ENCODE measurements at regions not wholly inside any gene's neighbourhood (a gene's known extent, or its start where the extent isn't known, plus 50 kb on each side); places are given as distances from the start of the nearest gene placed in this dataset.

DNA sequence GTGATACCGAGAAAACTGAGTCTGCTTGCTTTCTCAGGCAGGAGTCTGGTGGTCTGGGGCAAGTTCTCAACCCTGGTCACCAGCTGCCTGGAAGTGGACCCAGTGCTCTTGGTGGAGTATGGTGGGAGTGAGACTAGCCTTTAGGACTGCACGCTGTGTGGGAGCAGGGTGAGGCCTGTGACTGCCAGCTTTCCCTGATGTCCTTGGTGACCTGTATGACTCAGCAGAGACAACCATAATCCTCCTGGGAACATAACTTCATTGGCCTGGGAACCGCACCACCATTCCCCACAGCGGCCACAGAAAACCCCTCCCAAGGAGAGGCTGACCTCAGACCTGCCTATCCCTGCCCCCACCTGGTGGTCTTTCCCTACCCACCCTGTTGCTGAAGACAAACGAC lies 139.5 kb upstream of the CHRM2 start:
- no peak for ATAC-seq
- H3K9me3 ChIP-seq (ENCODE audit: control insufficient read depth, insufficient read depth, low read depth, low read length), result no peaks in the 10 kb centered on the region
- no peak overlapping the region for H3K4me3 ChIP-seq (ENCODE audit: low read depth in 2 of 2, low read length in 2 of 2)
- intact Hi-C loops (cut with micrococcal nuclease; ENCODE audit: unreplicated experiment), result no loop called here
- H3K4me1 ChIP-seq (ENCODE audit: control insufficient read depth, insufficient read depth, low read length), result no peaks in the 10 kb centered on the region
- no peaks in the 10 kb centered on the region for H3K27me3 ChIP-seq (ENCODE audit: control insufficient read depth, insufficient read depth, low read length)
- CTCF ChIA-PET, result no interaction called here
- H3K27ac ChIP-seq (ENCODE audit: low read length), result no peak overlapping the region
- POLR2A ChIA-PET, result no interaction called here
- TF ChIP-seq SIN3A (IDR thresholded peaks at IDR 0.05; ENCODE audit: borderline replicate concordance, insufficient read depth, low read depth, low read length), result no peak
- no TSS peak for BruUV-seq (replicated peaks)
- no peaks in the 10 kb centered on the region for H3K36me3 ChIP-seq (ENCODE audit: control insufficient read depth, insufficient read depth, low read length)
- no peak for DNase-seq (ENCODE audit: low read depth, low spot score)
- in situ Hi-C loops (cut with HindIII; ENCODE audit: low pct_unique_long_range_greater_than_20kb, low sequenced_read_pairs), result no loop called here

DNA sequence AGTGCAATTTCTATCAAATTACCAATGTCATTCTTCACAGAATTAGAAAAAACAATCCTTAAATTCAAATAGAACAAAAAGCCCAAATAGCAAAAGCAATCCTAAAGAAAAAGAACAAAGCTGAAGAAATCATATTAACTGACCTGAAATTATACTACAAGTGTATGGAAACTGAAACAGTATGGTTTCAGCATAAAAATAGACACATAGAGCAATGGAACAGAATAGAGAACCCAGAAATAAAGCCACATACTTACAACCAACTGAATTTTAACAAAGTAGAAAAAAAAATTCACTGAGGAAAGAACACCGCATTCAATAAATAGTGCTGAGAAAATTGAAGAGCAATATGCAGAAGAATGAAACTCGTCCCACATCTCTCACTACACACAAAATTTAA lies 142.0 kb upstream of the CHRM2 start:
- H3K9me3 ChIP-seq (ENCODE audit: control insufficient read depth, insufficient read depth, low read depth, low read length), result no peaks in the 10 kb centered on the region
- H3K27me3 ChIP-seq (ENCODE audit: control insufficient read depth, insufficient read depth, low read length), result no peaks in the 10 kb centered on the region
- no peak overlapping the region for H3K27ac ChIP-seq (ENCODE audit: low read length)
- intact Hi-C loops (cut with micrococcal nuclease; ENCODE audit: unreplicated experiment) (no loop called here), in situ Hi-C loops (cut with HindIII; ENCODE audit: low pct_unique_long_range_greater_than_20kb, low sequenced_read_pairs) (no loop called here)
- POLR2A ChIA-PET, result no interaction called here
- BruUV-seq (replicated peaks), result no TSS peak
- DNase-seq (ENCODE audit: low read depth, low spot score) (no peak), ATAC-seq (no peak)
- no peaks in the 10 kb centered on the region for H3K4me1 ChIP-seq (ENCODE audit: control insufficient read depth, insufficient read depth, low read length)
- CTCF ChIA-PET, result no interaction called here
- H3K4me3 ChIP-seq (ENCODE audit: low read depth in 2 of 2, low read length in 2 of 2), result no peak overlapping the region
- TF ChIP-seq TCF7L2 (IDR thresholded peaks at IDR 0.05; ENCODE audit: low read depth, low read length), result no peak
- no peak for TF ChIP-seq POLR2AphosphoS5 (IDR thresholded peaks at IDR 0.05; ENCODE audit: low read depth, low read length)
- TF ChIP-seq SIN3A (IDR thresholded peaks at IDR 0.05; ENCODE audit: borderline replicate concordance, insufficient read depth, low read depth, low read length), result no peak
- TF ChIP-seq, protein P1, sequence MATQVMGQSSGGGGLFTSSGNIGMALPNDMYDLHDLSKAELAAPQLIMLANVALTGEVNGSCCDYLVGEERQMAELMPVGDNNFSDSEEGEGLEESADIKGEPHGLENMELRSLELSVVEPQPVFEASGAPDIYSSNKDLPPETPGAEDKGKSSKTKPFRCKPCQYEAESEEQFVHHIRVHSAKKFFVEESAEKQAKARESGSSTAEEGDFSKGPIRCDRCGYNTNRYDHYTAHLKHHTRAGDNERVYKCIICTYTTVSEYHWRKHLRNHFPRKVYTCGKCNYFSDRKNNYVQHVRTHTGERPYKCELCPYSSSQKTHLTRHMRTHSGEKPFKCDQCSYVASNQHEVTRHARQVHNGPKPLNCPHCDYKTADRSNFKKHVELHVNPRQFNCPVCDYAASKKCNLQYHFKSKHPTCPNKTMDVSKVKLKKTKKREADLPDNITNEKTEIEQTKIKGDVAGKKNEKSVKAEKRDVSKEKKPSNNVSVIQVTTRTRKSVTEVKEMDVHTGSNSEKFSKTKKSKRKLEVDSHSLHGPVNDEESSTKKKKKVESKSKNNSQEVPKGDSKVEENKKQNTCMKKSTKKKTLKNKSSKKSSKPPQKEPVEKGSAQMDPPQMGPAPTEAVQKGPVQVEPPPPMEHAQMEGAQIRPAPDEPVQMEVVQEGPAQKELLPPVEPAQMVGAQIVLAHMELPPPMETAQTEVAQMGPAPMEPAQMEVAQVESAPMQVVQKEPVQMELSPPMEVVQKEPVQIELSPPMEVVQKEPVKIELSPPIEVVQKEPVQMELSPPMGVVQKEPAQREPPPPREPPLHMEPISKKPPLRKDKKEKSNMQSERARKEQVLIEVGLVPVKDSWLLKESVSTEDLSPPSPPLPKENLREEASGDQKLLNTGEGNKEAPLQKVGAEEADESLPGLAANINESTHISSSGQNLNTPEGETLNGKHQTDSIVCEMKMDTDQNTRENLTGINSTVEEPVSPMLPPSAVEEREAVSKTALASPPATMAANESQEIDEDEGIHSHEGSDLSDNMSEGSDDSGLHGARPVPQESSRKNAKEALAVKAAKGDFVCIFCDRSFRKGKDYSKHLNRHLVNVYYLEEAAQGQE (IDR thresholded peaks at IDR 0.05; ENCODE audit: insufficient read depth in 1 of 2, low read depth in 2 of 2, low read length in 1 of 2), result no peak
- TF ChIP-seq, protein P2, sequence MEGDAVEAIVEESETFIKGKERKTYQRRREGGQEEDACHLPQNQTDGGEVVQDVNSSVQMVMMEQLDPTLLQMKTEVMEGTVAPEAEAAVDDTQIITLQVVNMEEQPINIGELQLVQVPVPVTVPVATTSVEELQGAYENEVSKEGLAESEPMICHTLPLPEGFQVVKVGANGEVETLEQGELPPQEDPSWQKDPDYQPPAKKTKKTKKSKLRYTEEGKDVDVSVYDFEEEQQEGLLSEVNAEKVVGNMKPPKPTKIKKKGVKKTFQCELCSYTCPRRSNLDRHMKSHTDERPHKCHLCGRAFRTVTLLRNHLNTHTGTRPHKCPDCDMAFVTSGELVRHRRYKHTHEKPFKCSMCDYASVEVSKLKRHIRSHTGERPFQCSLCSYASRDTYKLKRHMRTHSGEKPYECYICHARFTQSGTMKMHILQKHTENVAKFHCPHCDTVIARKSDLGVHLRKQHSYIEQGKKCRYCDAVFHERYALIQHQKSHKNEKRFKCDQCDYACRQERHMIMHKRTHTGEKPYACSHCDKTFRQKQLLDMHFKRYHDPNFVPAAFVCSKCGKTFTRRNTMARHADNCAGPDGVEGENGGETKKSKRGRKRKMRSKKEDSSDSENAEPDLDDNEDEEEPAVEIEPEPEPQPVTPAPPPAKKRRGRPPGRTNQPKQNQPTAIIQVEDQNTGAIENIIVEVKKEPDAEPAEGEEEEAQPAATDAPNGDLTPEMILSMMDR (IDR thresholded peaks at IDR 0.05), result no peak
- H3K36me3 ChIP-seq (ENCODE audit: control insufficient read depth, insufficient read depth, low read length), result no peaks in the 10 kb centered on the region

DNA sequence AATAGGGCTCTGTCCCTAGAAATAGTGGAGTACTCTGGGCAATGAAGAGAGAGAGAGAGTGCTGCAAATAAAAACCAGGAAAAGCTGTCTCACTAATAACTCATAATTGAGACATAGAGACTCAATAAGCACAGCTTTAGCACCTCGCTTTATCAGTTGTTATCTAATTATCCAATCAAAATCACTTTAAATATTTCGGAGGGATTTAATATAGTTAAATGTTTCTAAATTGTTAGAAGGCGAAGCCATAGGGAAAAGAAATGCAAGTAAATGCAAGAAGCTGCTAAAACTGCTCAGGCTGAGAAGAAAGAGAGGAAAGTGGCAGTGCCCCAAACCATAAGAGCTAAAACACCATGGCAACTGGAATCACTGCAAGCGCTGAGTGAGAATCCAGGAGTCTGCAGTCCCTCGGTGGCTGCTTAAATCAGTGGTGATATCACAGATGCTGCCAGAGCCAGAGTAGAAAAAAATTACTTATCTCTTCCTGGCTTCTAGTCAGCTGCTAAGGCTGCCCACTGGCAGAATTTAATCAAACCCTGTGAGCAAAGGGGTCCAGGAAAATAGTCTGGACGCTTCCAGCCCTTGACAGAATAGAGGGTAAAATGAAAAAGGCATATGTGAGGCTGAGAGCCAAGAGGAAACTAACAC lies 150.4 kb upstream of the CHRM2 start:
- no peak for DNase-seq (ENCODE audit: low read depth, low spot score)
- Histone ChIP-seq H3K27me3 (ENCODE audit: control insufficient read depth, insufficient read depth, low read length) (no peaks in the 10 kb centered on the region), H3K4me3 (ENCODE audit: low read depth in 2 of 2, low read length in 2 of 2) (no peak overlapping the region), H3K4me1 (ENCODE audit: control insufficient read depth, insufficient read depth, low read length) (no peaks in the 10 kb centered on the region), H3K27ac (ENCODE audit: low read length) (no peak overlapping the region), H3K9me3 (ENCODE audit: control insufficient read depth, insufficient read depth, low read depth, low read length) (no peaks in the 10 kb centered on the region), H3K36me3 (ENCODE audit: control insufficient read depth, insufficient read depth, low read length) (no peaks in the 10 kb centered on the region)
- CTCF ChIA-PET, result no interaction called here
- BruUV-seq (replicated peaks), result no TSS peak
- intact Hi-C loops (cut with micrococcal nuclease; ENCODE audit: unreplicated experiment), result no loop called here
- no peak for ATAC-seq
- POLR2A ChIA-PET, result no interaction called here
- in situ Hi-C loops (cut with HindIII; ENCODE audit: low pct_unique_long_range_greater_than_20kb, low sequenced_read_pairs), result no loop called here
- TF ChIP-seq, protein P1 (IDR thresholded peaks at IDR 0.05; ENCODE audit: insufficient read depth in 1 of 2, low read depth in 2 of 2, low read length in 1 of 2), result no peak
- no peak for TF ChIP-seq POLR2AphosphoS5 (IDR thresholded peaks at IDR 0.05; ENCODE audit: low read depth, low read length)
- TF ChIP-seq, protein P2 (IDR thresholded peaks at IDR 0.05), result no peak
- TF ChIP-seq TCF7L2 (IDR thresholded peaks at IDR 0.05; ENCODE audit: low read depth, low read length), result no peak
- TF ChIP-seq SIN3A (IDR thresholded peaks at IDR 0.05; ENCODE audit: borderline replicate concordance, insufficient read depth, low read depth, low read length), result no peak

All from Panc1 (cell line).